ENCODE measurements at regions not wholly inside any gene's neighbourhood (a gene's known extent, or its start where the extent isn't known, plus 50 kb on each side); places are given as distances from the start of the nearest gene placed in this dataset.
"Not testable (repeated sequence)": the region's sequence is repeated elsewhere in the genome, so short reads cannot be mapped to it uniquely, and the experiment has no call there.

DNA sequence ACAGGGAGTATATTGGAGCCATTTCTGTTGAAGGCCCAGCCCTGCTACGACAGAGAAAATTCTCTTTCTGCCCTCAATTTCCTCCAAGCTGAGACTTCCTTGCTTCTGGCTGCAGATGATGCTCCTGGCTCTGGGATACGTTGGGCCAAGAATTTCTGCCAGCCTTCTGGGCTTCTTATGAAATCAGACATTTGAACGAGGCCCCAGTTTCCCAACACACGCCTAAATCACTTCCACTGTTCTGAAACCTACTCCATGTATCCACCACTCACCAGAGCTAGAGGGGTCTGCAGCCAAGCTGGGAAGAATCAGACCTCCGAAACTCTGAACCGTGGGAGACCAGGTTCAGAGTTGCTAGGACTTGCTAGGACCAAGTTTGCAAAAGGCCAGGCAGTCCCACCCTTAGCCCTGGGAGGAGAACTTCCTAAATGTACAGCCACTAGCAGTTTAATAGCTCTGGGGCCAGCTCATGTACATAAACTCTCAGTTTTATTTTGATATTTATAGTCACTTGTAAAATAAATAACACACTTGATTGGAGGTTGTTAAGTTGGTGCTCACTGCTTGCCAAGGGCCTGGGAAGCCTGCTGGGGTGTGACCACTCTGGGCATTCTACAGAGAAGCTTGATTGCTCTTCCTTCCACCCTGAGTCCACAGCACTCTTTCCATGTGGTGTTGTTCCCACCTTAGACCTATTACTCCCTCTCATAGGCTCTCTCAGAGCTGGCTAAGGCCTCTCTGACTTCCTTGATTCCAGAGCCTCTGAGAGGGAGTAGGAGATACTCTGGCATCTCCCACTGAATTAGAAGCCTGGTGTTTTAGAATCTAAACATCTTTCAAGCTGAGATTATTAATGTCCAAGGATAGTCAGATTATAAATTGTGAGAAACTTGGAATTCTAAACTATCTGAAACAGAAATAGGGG, 83.4 kb upstream of the TRABD2B start:
- Mint-ChIP-seq H3K4me3 (no peak overlapping the region), H3K27me3 (ENCODE audit: low read depth) (peaks cover 3% of the 10 kb centered on the region), H3K4me1 (ENCODE audit: low read depth) (no peaks in the 10 kb centered on the region), H3K9me3 (no peaks in the 10 kb centered on the region), H3K36me3 (ENCODE audit: low read depth) (no peaks in the 10 kb centered on the region), H3K27ac (no peak overlapping the region)
- no peak for DNase-seq
- intact Hi-C loops (cut with micrococcal nuclease), result no loop called here
- CTCF ChIA-PET, result interaction anchor here (1.5 kb wide), 1 partner anchor 13 kb away, joined by 5 read pairs; no protein-coding TSS in a partner anchor

DNA sequence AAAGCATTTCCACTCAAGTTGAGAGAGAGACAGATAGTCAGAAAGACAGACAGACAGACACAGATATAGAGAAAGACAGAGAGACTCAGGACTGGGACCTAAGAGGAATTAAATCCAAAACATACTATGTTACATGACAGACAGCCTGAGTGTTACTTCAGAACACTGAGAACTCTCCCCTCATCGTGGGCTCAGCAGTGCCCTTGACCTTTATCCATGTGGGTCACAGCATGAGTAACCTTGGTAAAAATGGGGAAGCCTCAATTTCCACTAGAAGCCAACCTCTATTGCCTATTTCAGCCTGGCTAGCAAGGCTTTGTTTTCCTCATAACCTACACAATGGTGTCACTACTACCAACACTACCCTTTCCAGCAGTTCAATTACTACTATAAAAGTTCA, 81.9 kb upstream of the TRABD2B start:
- Mint-ChIP-seq H3K4me1 (ENCODE audit: low read depth) (no peaks in the 10 kb centered on the region), H3K27me3 (ENCODE audit: low read depth) (peaks cover 5% of the 10 kb centered on the region), H3K27ac (no peak overlapping the region), H3K36me3 (ENCODE audit: low read depth) (no peaks in the 10 kb centered on the region), H3K9me3 (no peaks in the 10 kb centered on the region), H3K4me3 (no peak overlapping the region)
- DNase-seq, result no peak
- CTCF ChIA-PET, result no interaction called here
- intact Hi-C loops (cut with micrococcal nuclease), result no loop called here

DNA sequence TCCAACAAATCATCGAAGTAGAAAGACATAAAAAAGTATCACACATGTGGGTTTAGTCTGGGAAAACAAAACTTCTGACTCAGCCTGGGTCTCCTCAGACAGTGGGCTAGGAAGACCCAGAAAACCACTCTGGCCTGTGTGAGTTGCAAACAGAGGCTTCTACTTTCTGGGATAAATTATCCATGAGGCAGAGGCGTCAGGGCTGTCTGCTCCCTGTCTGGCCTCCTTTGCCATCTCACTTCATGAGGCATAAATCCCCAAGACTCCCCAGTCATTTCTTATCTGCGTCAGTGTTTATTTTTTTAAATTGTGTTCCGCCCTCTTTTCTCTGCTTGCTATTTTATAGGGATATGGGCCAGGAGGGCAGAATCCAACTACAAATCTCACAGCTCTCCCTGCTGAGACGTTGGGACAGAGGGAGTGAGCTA, 80.6 kb upstream of the TRABD2B start:
- DNase-seq, result no peak
- intact Hi-C loops (cut with micrococcal nuclease), result no loop called here
- H3K4me1 Mint-ChIP-seq (ENCODE audit: low read depth), result no peaks in the 10 kb centered on the region
- no peak overlapping the region for H3K27ac Mint-ChIP-seq
- no peaks in the 10 kb centered on the region for H3K36me3 Mint-ChIP-seq (ENCODE audit: low read depth)
- no peak overlapping the region for H3K4me3 Mint-ChIP-seq
- CTCF ChIA-PET, result interaction anchor here (0.6 kb wide), 1 partner anchor 419 kb away, joined by 3 read pairs; no protein-coding TSS in a partner anchor
- no peaks in the 10 kb centered on the region for H3K9me3 Mint-ChIP-seq
- H3K27me3 Mint-ChIP-seq (ENCODE audit: low read depth), result peaks cover 5% of the 10 kb centered on the region

GRCh38 chr1:48076017-48076416, 78.8 kb upstream of the TRABD2B start:
- no peaks in the 10 kb centered on the region for H3K36me3 Mint-ChIP-seq (ENCODE audit: low read depth)
- no peak overlapping the region for H3K4me3 Mint-ChIP-seq
- intact Hi-C loops (cut with micrococcal nuclease), result no loop called here
- H3K27me3 Mint-ChIP-seq (ENCODE audit: low read depth), result peaks cover 5% of the 10 kb centered on the region
- H3K4me1 Mint-ChIP-seq (ENCODE audit: low read depth), result no peaks in the 10 kb centered on the region
- no peak for DNase-seq
- H3K9me3 Mint-ChIP-seq, result no peaks in the 10 kb centered on the region
- CTCF ChIA-PET, result interaction anchor here (1.4 kb wide), 1 partner anchor 17 kb away, joined by 6 read pairs; no protein-coding TSS in a partner anchor
- H3K27ac Mint-ChIP-seq, result no peak overlapping the region

DNA sequence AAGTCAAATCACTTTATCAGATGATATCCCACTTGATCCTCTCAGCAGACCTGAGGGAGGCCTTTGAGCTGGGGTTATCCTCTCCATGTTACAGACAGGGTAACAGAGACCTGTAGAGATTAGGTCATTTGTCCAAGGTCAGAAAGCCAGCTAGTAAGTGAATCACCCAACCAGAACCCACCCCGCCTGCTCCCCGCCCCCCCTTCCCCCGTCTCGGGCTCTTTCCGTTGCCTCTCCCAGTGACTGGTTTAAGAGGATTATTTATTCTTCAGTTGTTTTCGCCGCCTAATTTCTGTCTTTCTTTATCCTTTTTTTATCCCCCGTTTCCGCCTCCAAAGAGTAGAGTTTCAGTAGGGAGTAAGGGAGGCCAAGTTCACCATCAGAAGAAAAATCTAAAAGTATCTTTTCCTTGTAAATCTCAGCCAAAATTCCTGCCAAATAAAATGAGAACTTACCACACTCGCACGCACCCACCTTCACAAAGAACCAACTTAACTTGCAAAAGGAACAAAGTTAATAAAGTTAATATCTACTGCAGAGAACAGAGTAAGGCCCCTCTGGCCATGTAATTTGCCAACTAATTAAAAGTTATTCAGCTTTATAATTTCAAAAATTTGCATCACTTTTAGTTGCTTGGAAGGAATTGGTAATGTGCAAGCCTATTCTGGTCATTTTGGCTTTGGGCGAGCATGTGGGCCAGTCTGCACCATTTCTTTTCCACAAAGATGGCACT, 76.8 kb upstream of the TRABD2B start:
- CTCF ChIA-PET, result no interaction called here
- no peak overlapping the region for H3K4me3 Mint-ChIP-seq
- H3K9me3 Mint-ChIP-seq, result no peaks in the 10 kb centered on the region
- DNase-seq, result no peak
- H3K27ac Mint-ChIP-seq, result no peak overlapping the region
- intact Hi-C loops (cut with micrococcal nuclease), result no loop called here
- H3K36me3 Mint-ChIP-seq (ENCODE audit: low read depth), result no peaks in the 10 kb centered on the region
- no peaks in the 10 kb centered on the region for H3K4me1 Mint-ChIP-seq (ENCODE audit: low read depth)
- H3K27me3 Mint-ChIP-seq (ENCODE audit: low read depth), result peaks cover 5% of the 10 kb centered on the region

GRCh38 chr1:48071513-48071912, 74.3 kb upstream of the TRABD2B start:
- DNase-seq, result no peak
- intact Hi-C loops (cut with micrococcal nuclease), result no loop called here
- Mint-ChIP-seq H3K27me3 (ENCODE audit: low read depth) (peaks cover 8% of the 10 kb centered on the region), H3K9me3 (no peaks in the 10 kb centered on the region), H3K36me3 (ENCODE audit: low read depth) (no peaks in the 10 kb centered on the region), H3K27ac (no peak overlapping the region), H3K4me1 (ENCODE audit: low read depth) (no peaks in the 10 kb centered on the region), H3K4me3 (no peak overlapping the region)
- CTCF ChIA-PET, result interaction anchor here (0.6 kb wide), 1 partner anchor 25 kb away, joined by 4 read pairs; no protein-coding TSS in a partner anchor

DNA sequence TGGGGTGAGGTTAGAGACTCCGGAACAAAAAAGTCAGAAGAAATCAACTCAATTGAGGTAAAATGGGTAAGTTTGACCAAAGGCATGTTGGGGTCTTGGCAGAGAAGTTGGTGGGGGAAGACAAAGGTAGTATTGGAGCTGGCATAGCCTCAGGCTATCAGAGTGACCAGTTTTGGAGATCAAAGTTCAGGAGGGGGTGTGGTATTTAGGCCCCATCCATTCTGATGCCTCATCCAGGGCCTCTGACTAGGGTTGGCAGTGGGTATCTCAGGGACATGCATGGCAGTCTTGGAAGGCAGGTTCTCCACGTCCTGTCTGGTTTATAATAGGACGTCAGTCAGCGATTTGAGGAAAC, 73.2 kb upstream of the TRABD2B start:
- CTCF ChIA-PET, result no interaction called here
- H3K27me3 Mint-ChIP-seq (ENCODE audit: low read depth), result peaks cover 7% of the 10 kb centered on the region
- no peak overlapping the region for H3K27ac Mint-ChIP-seq
- H3K4me1 Mint-ChIP-seq (ENCODE audit: low read depth), result no peaks in the 10 kb centered on the region
- no peak overlapping the region for H3K4me3 Mint-ChIP-seq
- no peak for DNase-seq
- no peaks in the 10 kb centered on the region for H3K9me3 Mint-ChIP-seq
- no peaks in the 10 kb centered on the region for H3K36me3 Mint-ChIP-seq (ENCODE audit: low read depth)
- intact Hi-C loops (cut with micrococcal nuclease), result no loop called here

DNA sequence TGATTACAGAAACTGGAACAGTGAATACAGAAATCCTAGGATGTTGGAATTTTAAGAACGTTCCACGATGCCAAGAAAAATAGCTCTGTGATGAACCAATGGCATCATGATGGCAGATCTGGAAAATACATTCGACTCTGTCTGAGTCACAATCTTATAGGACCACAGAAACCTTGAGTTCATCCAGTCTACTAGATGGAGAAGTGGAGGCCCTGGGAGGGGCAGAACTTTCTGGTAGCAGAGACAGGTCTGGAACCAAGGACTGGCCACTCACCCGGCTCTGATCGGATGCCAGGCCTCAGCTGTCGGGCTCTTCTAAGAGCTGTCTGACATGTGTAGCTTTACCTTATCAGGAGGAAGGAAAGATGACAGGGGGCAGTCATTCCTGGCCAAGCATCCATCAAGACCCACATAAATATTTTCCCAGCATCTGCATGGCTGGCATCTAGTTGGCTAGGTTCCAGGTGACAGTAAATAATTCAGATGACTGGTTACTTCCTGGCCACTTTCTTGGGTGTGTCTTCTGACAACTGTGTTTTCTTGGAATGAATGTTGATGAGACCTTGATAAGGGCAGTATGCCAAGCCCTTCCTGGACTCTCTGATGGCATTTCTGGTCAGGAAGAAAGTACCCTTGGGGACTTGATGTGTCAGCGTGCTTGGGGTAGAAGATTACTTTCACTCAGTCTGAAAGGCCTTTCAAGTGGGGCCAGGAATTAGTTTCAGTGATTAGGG, 72.6 kb upstream of the TRABD2B start:
- no peaks in the 10 kb centered on the region for H3K9me3 Mint-ChIP-seq
- intact Hi-C loops (cut with micrococcal nuclease), result no loop called here
- DNase-seq, result no peak
- H3K27me3 Mint-ChIP-seq (ENCODE audit: low read depth), result peaks cover 3% of the 10 kb centered on the region
- CTCF ChIA-PET, result no interaction called here
- H3K4me1 Mint-ChIP-seq (ENCODE audit: low read depth), result no peaks in the 10 kb centered on the region
- H3K36me3 Mint-ChIP-seq (ENCODE audit: low read depth), result no peaks in the 10 kb centered on the region
- H3K27ac Mint-ChIP-seq, result no peak overlapping the region
- no peak overlapping the region for H3K4me3 Mint-ChIP-seq

GRCh38 chr1:48068206-48068605, 71.0 kb upstream of the TRABD2B start:
- no peaks in the 10 kb centered on the region for H3K9me3 Mint-ChIP-seq
- intact Hi-C loops (cut with micrococcal nuclease), result no loop called here
- CTCF ChIA-PET, result no interaction called here

GRCh38 chr1:48066936-48067335, 69.8 kb upstream of the TRABD2B start:
- Mint-ChIP-seq H3K4me3 (no peak overlapping the region), H3K36me3 (ENCODE audit: low read depth) (no peaks in the 10 kb centered on the region), H3K9me3 (no peaks in the 10 kb centered on the region), H3K4me1 (ENCODE audit: low read depth) (no peaks in the 10 kb centered on the region), H3K27me3 (ENCODE audit: low read depth) (peaks cover 3% of the 10 kb centered on the region), H3K27ac (no peak overlapping the region)
- no peak for DNase-seq
- CTCF ChIA-PET, result no interaction called here
- intact Hi-C loops (cut with micrococcal nuclease), result no loop called here

More at GRCh38 chr1:48068206-48068605, 71.0 kb upstream of the TRABD2B start:
- no peaks in the 10 kb centered on the region for H3K36me3 Mint-ChIP-seq (ENCODE audit: low read depth)
- H3K27me3 Mint-ChIP-seq (ENCODE audit: low read depth), result peaks cover 3% of the 10 kb centered on the region
- H3K4me3 Mint-ChIP-seq, result no peak overlapping the region
- H3K27ac Mint-ChIP-seq, result no peak overlapping the region
- H3K4me1 Mint-ChIP-seq (ENCODE audit: low read depth), result no peaks in the 10 kb centered on the region
- DNase-seq, result no peak

- DNase-seq; H3K36me3 Mint-ChIP-seq (ENCODE audit: low read depth); H3K27ac Mint-ChIP-seq; intact Hi-C loops (cut with micrococcal nuclease); H3K4me1 Mint-ChIP-seq (ENCODE audit: low read depth); H3K4me3 Mint-ChIP-seq; CTCF ChIA-PET; H3K27me3 Mint-ChIP-seq (ENCODE audit: low read depth); H3K9me3 Mint-ChIP-seq: not testable (repeated sequence)
These were observed 67.5 kb upstream of the TRABD2B start for GRCh38 chr1:48064693-48065092.

DNA sequence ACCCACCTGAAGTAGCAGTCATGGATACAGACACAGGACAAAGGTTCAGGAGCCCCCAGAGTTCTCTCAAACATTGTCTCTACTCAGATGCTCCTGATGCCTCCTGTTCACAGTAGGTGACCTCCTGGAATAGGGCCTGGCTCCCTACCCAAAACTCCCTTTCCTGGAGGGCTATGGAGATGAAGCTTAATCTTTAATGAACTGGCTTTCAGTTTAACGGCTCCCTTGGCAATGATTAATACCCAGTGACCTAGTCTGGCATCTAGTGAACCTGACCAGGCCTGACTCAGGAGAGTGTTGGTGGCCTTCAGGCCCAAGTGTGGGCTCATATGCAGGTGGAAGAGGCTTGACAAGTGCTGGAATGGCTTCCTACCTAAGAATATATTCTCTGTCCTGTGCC, 65.2 kb upstream of the TRABD2B start:
- H3K27ac Mint-ChIP-seq, result no peak overlapping the region
- no peaks in the 10 kb centered on the region for H3K9me3 Mint-ChIP-seq
- H3K4me3 Mint-ChIP-seq, result no peak overlapping the region
- intact Hi-C loops (cut with micrococcal nuclease), result no loop called here
- no peaks in the 10 kb centered on the region for H3K36me3 Mint-ChIP-seq (ENCODE audit: low read depth)
- H3K27me3 Mint-ChIP-seq (ENCODE audit: low read depth), result no peaks in the 10 kb centered on the region
- no peak for DNase-seq
- H3K4me1 Mint-ChIP-seq (ENCODE audit: low read depth), result no peaks in the 10 kb centered on the region
- CTCF ChIA-PET, result interaction anchor here (0.6 to 3.1 kb wide), 8 partner anchors 10 to 1195 kb away, joined by 3 to 18 read pairs (median 3); partner anchors contain the start of gene TRABD2B

Data from activated naive CD4-positive, alpha-beta T cell treated with anti-CD3 and anti-CD28 coated beads for 36 hours (primary cell).